Activated CD8-positive, alpha-beta memory T cell treated with anti-CD3 and anti-CD28 coated beads for 4 hours (primary cell): ENCODE measurements at regions not wholly inside any gene's neighbourhood (a gene's known extent, or its start where the extent isn't known, plus 50 kb on each side); places are given as distances from the start of the nearest gene placed in this dataset.

ENCODE experiments used
- DNase-seq, 2 donors: peaks; one replicate each; pipeline ENCODE4 v3.0.0-alpha.2; 2020; ENCODE audit warnings: low read depth in 2 of 2

GRCh38 chr3:56864090-56864489, 62.3 kb upstream of the ARHGEF3 start:
- DNase-seq = no peak

- no peak for DNase-seq
These were observed 60.8 kb upstream of the ARHGEF3 start for GRCh38 chr3:56862352-56863062.

GRCh38 chr3:56861511-56861910, 59.8 kb upstream of the ARHGEF3 start:
- no peak for DNase-seq

DNA sequence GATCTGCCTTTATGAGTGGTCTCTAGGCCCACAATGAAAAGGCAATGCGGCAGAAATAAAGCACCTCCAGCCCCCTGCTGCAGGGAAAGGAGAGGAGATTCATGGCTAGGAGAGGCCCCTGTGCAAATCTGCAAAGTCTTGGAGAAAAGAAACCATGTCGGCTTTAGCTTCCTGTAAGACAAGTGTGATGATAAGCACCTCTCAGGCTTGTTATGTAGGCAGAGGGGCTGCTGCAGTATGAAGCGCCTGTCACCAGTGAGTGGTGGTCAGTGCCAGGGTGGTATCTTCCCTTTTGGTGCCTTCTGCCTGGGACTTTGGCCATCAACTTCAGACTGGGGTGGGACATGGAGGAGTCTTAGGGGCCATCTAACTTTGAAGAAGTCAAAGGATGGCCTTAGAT, 59.2 kb upstream of the ARHGEF3 start:
- DNase-seq = no peak

- no peak for DNase-seq
These were observed 58.6 kb upstream of the ARHGEF3 start for GRCh38 chr3:56860351-56860750.

DNA sequence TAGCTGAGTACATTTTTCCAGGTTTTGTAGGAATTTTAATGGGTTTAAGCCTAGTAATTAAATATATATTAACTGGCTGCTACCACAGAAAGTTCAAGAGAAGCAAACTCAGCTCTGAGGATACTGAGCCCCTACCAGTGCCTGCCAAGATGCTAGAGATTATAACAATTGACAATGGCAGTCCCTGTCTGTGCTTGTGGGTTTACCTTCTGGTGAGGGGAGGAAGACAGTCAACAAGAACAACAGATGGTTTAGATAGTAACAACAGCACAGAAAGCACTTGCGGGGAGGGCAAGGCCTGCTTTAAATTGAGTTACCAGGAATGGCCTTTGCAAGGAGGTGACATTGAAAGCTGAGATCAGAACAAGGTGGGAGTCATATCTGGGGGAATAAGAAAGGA, 56.6 kb upstream of the ARHGEF3 start:
- no peak for DNase-seq

DNA sequence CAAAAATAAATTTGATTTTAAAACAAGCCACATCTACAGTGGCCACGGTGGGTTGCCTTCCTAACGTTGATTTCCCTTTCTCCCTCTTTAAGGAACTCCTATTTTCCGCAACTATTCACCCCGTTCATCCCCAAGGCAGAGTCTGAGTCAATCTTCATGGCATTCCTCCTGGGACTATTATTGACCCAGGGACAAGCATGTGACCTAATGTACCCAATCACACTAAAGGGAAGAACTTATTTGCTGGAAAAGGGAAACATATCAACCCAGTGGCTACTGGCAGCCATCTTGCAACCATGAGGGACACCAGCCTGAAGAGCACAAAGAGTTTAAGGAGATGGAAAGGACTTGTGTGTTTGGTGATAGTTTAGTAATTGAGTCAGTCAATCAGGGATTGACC, 55.4 kb upstream of the ARHGEF3 start:
- DNase-seq = no peak

GRCh38 chr3:56856752-56857151, 55.0 kb upstream of the ARHGEF3 start:
- no peak for DNase-seq

DNA sequence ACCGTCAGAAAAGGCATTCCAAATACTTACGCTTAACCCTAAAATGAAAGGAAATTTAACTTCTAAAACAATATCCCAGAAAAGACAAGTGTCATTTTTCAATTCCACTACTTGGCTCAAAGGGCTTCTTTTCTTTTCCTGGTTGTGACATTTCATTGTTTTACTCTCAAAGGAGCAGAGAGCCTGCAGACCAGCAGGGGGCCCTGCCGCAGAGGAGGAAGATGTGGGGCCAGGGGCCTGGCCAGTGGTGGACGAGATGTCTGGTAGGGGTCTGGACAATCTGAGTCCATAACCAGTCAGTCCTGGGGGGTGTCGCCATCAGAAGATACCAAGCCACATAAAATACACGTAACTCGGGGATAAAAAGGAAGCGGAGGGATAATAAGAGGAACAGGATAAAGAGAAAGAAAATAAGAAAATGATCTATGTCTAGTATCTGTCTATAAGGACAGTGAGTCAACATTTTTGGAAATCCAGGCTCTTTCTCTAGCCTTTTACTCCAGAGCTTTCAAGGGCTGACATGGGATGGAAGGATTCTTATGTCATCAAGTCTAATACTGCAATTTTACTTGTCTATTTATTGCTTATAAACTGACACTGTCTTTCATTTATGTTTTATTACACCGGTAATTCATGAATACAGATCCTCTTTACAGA, 54.2 kb upstream of the ARHGEF3 start:
- no peak for DNase-seq

DNA sequence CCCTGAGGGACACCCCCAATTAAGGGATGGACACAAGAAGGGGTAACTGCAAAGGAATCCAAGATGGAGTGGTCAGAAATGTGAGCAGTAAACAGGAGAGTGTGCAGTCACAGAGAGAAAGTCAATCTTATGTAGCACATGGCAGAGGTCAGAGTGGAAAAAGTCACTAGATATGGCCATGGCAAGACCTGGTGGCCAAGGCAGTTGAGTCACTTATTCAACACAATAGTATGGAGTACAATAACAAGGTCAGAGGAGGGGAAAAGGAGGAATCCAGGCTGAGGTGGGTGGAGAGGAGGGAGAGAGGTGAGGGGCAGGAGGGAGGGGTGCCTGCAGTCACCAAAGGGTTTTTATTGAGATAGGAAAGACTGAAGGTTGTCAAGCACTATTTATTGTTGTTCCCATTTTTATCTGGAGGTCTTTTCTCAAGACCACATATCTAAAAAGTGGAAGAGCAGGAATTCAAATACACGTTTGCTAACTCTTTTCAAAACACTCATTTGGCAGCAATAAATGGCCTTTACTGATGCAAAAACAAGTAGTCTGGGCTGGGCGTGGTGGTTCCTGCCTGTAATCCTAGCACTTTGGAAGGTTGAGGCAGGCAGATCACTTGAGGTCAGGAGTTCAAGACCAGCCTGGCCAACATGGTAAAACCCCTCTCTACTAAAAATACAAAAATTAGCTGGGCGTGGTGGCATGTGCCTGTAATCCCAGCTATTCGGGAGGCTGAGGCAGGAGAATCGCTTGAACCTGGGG, 53.3 kb upstream of the ARHGEF3 start:
- no peak for DNase-seq

- no peak for DNase-seq
These were observed 50.5 kb upstream of the ARHGEF3 start for GRCh38 chr3:56851966-56852884.
